ENCODE measurements at regions not wholly inside any gene's neighbourhood (a gene's known extent, or its start where the extent isn't known, plus 50 kb on each side); places are given as distances from the start of the nearest gene placed in this dataset.

GRCh38 chr5:109923205-109923604 lies 233.5 kb downstream of the MAN2A1 start:
- H3K36me3 Mint-ChIP-seq (ENCODE audit: low read depth), result no peaks in the 10 kb centered on the region
- TF ChIP-seq CTCF (IDR thresholded peaks at IDR 0.05), result no peak
- peaks cover 25% of the 10 kb centered on the region for H3K27me3 Mint-ChIP-seq (ENCODE audit: insufficient read depth)
- H3K4me3 Mint-ChIP-seq, result no peak overlapping the region
- no peaks in the 10 kb centered on the region for H3K9me3 Mint-ChIP-seq
- no peak for DNase-seq
- H3K27ac Mint-ChIP-seq, result no peak overlapping the region
- H3K4me1 Mint-ChIP-seq (ENCODE audit: low read depth), result no peaks in the 10 kb centered on the region

GRCh38 chr5:109924237-109925107 lies 234.7 kb downstream of the MAN2A1 start:
- Mint-ChIP-seq H3K4me3 (no peak overlapping the region), H3K27ac (no peak overlapping the region), H3K9me3 (no peaks in the 10 kb centered on the region), H3K4me1 (ENCODE audit: low read depth) (no peaks in the 10 kb centered on the region), H3K27me3 (ENCODE audit: insufficient read depth) (peaks cover 22% of the 10 kb centered on the region), H3K36me3 (ENCODE audit: low read depth) (no peaks in the 10 kb centered on the region)
- TF ChIP-seq CTCF (IDR thresholded peaks at IDR 0.05), result no peak
- no peak for DNase-seq

- H3K4me3 Mint-ChIP-seq, result no peak overlapping the region
These were observed 237.9 kb downstream of the MAN2A1 start for GRCh38 chr5:109927639-109928038.

GRCh38 chr5:109928046-109928445 lies 238.3 kb downstream of the MAN2A1 start:
- no peak overlapping the region for H3K4me3 Mint-ChIP-seq
- no peak for TF ChIP-seq CTCF (IDR thresholded peaks at IDR 0.05)
- H3K27ac Mint-ChIP-seq, result no peak overlapping the region
- no peak for DNase-seq
- no peaks in the 10 kb centered on the region for H3K9me3 Mint-ChIP-seq
- H3K4me1 Mint-ChIP-seq (ENCODE audit: low read depth), result peaks cover 5% of the 10 kb centered on the region; the same call in 1 of the 2 replicates
- peaks cover 14% of the 10 kb centered on the region for H3K27me3 Mint-ChIP-seq (ENCODE audit: insufficient read depth)
- H3K36me3 Mint-ChIP-seq (ENCODE audit: low read depth), result no peaks in the 10 kb centered on the region

More at GRCh38 chr5:109927639-109928038, 237.9 kb downstream of the MAN2A1 start:
- no peak for TF ChIP-seq CTCF (IDR thresholded peaks at IDR 0.05)
- H3K4me1 Mint-ChIP-seq (ENCODE audit: low read depth), result peaks cover 5% of the 10 kb centered on the region; the same call in 1 of the 2 replicates
- no peak overlapping the region for H3K27ac Mint-ChIP-seq
- peaks cover 15% of the 10 kb centered on the region for H3K27me3 Mint-ChIP-seq (ENCODE audit: insufficient read depth)
- H3K9me3 Mint-ChIP-seq, result no peaks in the 10 kb centered on the region
- no peak for DNase-seq
- no peaks in the 10 kb centered on the region for H3K36me3 Mint-ChIP-seq (ENCODE audit: low read depth)

- Mint-ChIP-seq H3K36me3 (ENCODE audit: low read depth) (no peaks in the 10 kb centered on the region), H3K9me3 (no peaks in the 10 kb centered on the region), H3K4me1 (ENCODE audit: low read depth) (peaks cover 5% of the 10 kb centered on the region; the same call in 1 of the 2 replicates), H3K4me3 (no peak overlapping the region), H3K27ac (no peak overlapping the region), H3K27me3 (ENCODE audit: insufficient read depth) (peaks cover 14% of the 10 kb centered on the region)
- no peak for DNase-seq
- no peak for TF ChIP-seq CTCF (IDR thresholded peaks at IDR 0.05)
These were observed 239.1 kb downstream of the MAN2A1 start for GRCh38 chr5:109928811-109929210.

All from HFFc6 (cell line).